ENCODE measurements at regions not wholly inside any gene's neighbourhood (a gene's known extent, or its start where the extent isn't known, plus 50 kb on each side); places are given as distances from the start of the nearest gene placed in this dataset.
A peak's percentile ranks its signal among the peaks of the same experiment; 100 is the strongest.

DNA sequence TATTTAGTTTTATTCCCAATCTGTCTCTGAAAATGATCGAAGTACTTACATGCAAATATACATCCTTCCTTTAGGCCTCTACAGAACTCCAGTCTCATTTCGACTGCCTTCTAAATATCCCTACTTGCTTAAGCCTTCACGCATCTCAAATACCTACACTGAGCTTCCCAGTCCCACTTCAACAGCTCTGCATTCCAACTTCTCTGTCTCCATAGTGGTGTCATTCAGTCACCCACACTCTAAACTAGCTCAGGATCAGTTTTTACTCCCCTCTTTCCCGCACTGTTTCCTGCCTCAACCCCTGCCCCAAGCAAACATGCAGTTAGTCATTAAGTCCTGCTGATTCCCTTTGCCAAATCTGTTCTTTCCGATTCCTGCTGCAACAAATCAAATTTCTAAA is 91.8 kb upstream of the PREP start:
- Histone ChIP-seq H3K9ac (ENCODE audit: insufficient read depth in 1 of 2, low read length in 2 of 2) (no peak overlapping the region), H3K27ac (ENCODE audit: low read depth in 1 of 2, low read length in 1 of 2) (no peak overlapping the region), H3K27me3 (ENCODE audit: control insufficient read depth in 3 of 3, insufficient read depth in 3 of 3, low read length in 2 of 3) (no peaks in the 10 kb centered on the region), H3K4me3 (no peak overlapping the region), H3K9me3 (ENCODE audit: control insufficient read depth in 4 of 4, insufficient read depth in 3 of 4, low read length in 3 of 4) (no peaks in the 10 kb centered on the region), H3K36me3 (ENCODE audit: control insufficient read depth in 4 of 4, insufficient read depth in 4 of 4, low read length in 4 of 4) (no peaks in the 10 kb centered on the region), H3K4me1 (ENCODE audit: control insufficient read depth in 5 of 5, insufficient read depth in 5 of 5, low read length in 5 of 5) (peaks cover 0 to 16% (median 4%) of the 10 kb centered on the region in 5 donors)
- TF ChIP-seq, protein P1, sequence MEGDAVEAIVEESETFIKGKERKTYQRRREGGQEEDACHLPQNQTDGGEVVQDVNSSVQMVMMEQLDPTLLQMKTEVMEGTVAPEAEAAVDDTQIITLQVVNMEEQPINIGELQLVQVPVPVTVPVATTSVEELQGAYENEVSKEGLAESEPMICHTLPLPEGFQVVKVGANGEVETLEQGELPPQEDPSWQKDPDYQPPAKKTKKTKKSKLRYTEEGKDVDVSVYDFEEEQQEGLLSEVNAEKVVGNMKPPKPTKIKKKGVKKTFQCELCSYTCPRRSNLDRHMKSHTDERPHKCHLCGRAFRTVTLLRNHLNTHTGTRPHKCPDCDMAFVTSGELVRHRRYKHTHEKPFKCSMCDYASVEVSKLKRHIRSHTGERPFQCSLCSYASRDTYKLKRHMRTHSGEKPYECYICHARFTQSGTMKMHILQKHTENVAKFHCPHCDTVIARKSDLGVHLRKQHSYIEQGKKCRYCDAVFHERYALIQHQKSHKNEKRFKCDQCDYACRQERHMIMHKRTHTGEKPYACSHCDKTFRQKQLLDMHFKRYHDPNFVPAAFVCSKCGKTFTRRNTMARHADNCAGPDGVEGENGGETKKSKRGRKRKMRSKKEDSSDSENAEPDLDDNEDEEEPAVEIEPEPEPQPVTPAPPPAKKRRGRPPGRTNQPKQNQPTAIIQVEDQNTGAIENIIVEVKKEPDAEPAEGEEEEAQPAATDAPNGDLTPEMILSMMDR (IDR thresholded peaks at IDR 0.05; ENCODE audit: control extremely low read depth, extremely low read depth) = no peak
- WGBS, 2 donors = 90 to 95% methylated on average over 5 of the region's 5 CpGs
- ATAC-seq (ENCODE audit: insufficient read depth, low FRiP score) = no peak
- no peak for DNase-seq

DNA sequence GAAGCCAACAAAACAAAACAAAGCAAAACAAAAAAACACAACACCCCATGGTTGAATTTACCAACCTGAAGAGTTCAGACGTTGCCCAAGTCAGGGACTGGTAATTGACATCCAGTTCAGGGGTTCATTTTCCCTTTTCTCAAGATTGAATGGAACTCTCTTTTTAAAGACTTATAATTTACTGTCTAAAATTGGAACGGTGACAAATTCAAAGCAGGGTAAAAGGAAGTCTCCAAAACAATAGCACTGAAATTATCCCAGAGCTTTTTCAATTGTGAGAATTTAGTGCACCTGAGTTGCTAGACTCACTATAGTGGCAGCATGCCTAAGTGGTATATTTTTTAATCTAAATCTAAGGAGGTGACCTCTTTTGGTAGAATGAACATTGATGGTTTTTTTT is 90.9 kb upstream of the PREP start:
- Histone ChIP-seq H3K36me3 (ENCODE audit: control insufficient read depth in 4 of 4, insufficient read depth in 4 of 4, low read length in 4 of 4) (no peaks in the 10 kb centered on the region), H3K9ac (ENCODE audit: insufficient read depth in 1 of 2, low read length in 2 of 2) (no peak overlapping the region), H3K27me3 (ENCODE audit: control insufficient read depth in 3 of 3, insufficient read depth in 3 of 3, low read length in 2 of 3) (no peaks in the 10 kb centered on the region), H3K27ac (ENCODE audit: low read depth in 1 of 2, low read length in 1 of 2) (no peak overlapping the region), H3K9me3 (ENCODE audit: control insufficient read depth in 4 of 4, insufficient read depth in 3 of 4, low read length in 3 of 4) (no peaks in the 10 kb centered on the region), H3K4me1 (ENCODE audit: control insufficient read depth in 5 of 5, insufficient read depth in 5 of 5, low read length in 5 of 5) (peaks cover 4 to 21% (median 8%) of the 10 kb centered on the region in 5 donors), H3K4me3 (no peak overlapping the region)
- DNase-seq (no peak), ATAC-seq (ENCODE audit: insufficient read depth, low FRiP score) (no peak)
- TF ChIP-seq, protein P1 (IDR thresholded peaks at IDR 0.05; ENCODE audit: control extremely low read depth, extremely low read depth) = no peak
- WGBS, 2 donors = 22 to 36% methylated on average over 2 of the region's 2 CpGs

DNA sequence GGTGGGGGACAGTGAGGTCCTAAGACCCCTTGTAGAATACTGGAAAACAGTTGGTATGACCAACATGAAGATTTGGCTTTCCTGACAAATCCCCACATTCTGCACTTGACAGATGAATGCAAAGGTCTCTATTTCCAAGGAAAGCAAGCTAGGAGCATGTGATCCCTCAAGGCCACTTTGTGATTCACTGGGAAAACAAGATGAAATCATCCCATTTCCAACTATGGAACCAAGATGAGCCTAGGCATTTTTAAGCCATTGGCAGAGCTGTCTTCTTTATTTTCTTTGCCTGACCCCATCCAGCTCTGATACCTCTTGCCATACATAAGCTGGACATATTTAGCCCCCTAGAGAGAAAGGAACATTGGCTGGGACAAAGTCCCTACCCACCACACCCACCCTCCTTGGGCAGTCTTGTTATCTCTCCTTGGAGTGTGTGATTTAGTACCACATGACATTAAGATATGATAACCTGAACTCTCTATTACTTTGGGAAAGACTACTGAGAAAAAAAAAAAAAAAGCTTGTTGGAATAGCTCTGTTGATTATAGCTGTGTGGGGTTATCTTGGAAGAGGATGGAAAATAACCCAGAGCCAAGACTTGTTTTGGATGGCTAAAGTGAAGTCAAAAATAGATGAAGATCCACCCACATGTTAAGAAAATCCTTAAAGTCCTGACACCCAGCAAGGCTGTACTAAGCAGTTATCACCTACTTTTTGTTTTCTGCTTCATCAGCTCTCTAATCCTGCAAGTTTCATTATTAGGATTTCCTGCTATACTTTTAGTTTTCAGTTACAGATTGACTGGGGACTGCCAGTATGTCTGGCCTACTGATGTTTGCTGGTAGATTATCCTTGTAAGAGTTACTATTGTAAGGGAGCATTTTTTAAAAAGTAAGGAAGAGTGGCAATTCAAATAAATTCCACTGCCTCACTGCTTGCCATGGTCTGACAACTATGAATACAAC is 90.1 kb upstream of the PREP start:
- H3K36me3 ChIP-seq (ENCODE audit: control insufficient read depth in 4 of 4, insufficient read depth in 4 of 4, low read length in 4 of 4) = no peaks in the 10 kb centered on the region
- H3K9ac ChIP-seq (ENCODE audit: insufficient read depth in 1 of 2, low read length in 2 of 2) = no peak overlapping the region
- TF ChIP-seq, protein P1 (IDR thresholded peaks at IDR 0.05; ENCODE audit: control extremely low read depth, extremely low read depth) = no peak
- H3K4me3 ChIP-seq = no peak overlapping the region
- no peaks in the 10 kb centered on the region for H3K9me3 ChIP-seq (ENCODE audit: control insufficient read depth in 4 of 4, insufficient read depth in 3 of 4, low read length in 3 of 4)
- H3K27ac ChIP-seq (ENCODE audit: low read depth in 1 of 2, low read length in 1 of 2) = peak overlapping the region in 1 of 2 donors; percentile 53
- no peak for DNase-seq
- no peaks in the 10 kb centered on the region for H3K27me3 ChIP-seq (ENCODE audit: control insufficient read depth in 3 of 3, insufficient read depth in 3 of 3, low read length in 2 of 3)
- no peak for ATAC-seq (ENCODE audit: insufficient read depth, low FRiP score)
- peaks cover 4 to 28% (median 10%) of the 10 kb centered on the region in 5 donors for H3K4me1 ChIP-seq (ENCODE audit: control insufficient read depth in 5 of 5, insufficient read depth in 5 of 5, low read length in 5 of 5)
